GM12878 (cell line): ENCODE measurements at regions not wholly inside any gene's neighbourhood (a gene's known extent, or its start where the extent isn't known, plus 50 kb on each side); places are given as distances from the start of the nearest gene placed in this dataset.

Source experiments
- ATAC-seq: fragments of 200-7000 bp; cut with Tn5 transposase; 3 replicates; pipeline ENCODE4 v1.9.1; 2020; ENCODE audit warnings: mild to moderate bottlenecking, moderate library complexity
- BruUV-seq: library from RNA; stranded (reverse); fragments of 400-500 nt; replicated peaks from 2 replicates; lab custom pipeline; 2021; lab: Mats Ljungman, UMichigan
- CTCF ChIA-PET: fragments of 300-600 bp; sonication (Branson Sonifier 250); formaldehyde crosslinking; extraction: SDS; loops from one replicate; lab custom pipeline; 2021; ENCODE audit warnings: inconsistent platforms; lab: Yijun Ruan, JAX
- POLR2A ChIA-PET: fragments of 350-600 bp; formaldehyde crosslinking; extraction: SDS; loops from one replicate; lab custom pipeline; 2021; ENCODE audit warnings: inconsistent platforms; lab: Charles Lee
- RAD21 ChIA-PET: fragments of 300-600 bp; sonication (Branson Sonifier 250); formaldehyde crosslinking; loops from one replicate; lab custom pipeline; 2023; ENCODE audit warnings: antibody characterized with exemption; ENCODE audit not compliant: unreplicated experiment; lab: Charles Lee
- SMC1A ChIA-PET: fragments of 300-600 bp; sonication (Branson Sonifier 250); formaldehyde crosslinking; loops from one replicate; lab custom pipeline; 2023; ENCODE audit not compliant: unreplicated experiment, uncharacterized antibody; lab: Charles Lee
- DNase-seq: peaks from one replicate; pipeline ENCODE4 v3.0.0-alpha.2; 2011; ENCODE audit warnings: low read depth, low spot score
- FAIRE-seq: peaks from 3 replicates; lab custom pipeline; 2011; peaks lifted over from hg19 to GRCh38; lab: Jason Lieb, UNC
- H2AFZ ChIP-seq: 2 replicates; pipeline ENCODE4 v1.6.0; 2011; ENCODE audit warnings: low read depth, low read length, control low read depth; ENCODE audit not compliant: control insufficient read depth
- H3K27ac ChIP-seq: 2 replicates; pipeline ENCODE4 v1.5.1; 2011; ENCODE audit warnings: control low read depth; ENCODE audit not compliant: control insufficient read depth, insufficient read depth
- H3K27me3 ChIP-seq, 2 experiments: replicated peaks in 1 of 2; 2 replicates each; pipeline versions ENCODE4 v1.6.0 to v1.6.1; 2011; ENCODE audit warnings: low read length in 1 of 2; ENCODE audit not compliant: control insufficient read depth in 2 of 2, insufficient read depth in 2 of 2
- H3K36me3 ChIP-seq, 2 experiments: 2 replicates each; pipeline ENCODE4 v1.5.1; 2011; ENCODE audit warnings: low read length in 1 of 2; ENCODE audit not compliant: control insufficient read depth in 2 of 2, insufficient read depth in 2 of 2
- H3K4me1 ChIP-seq: 2 replicates; pipeline ENCODE4 v1.6.1; 2011; ENCODE audit warnings: mild to moderate bottlenecking, low read length, moderate library complexity, mixed read lengths; ENCODE audit not compliant: control insufficient read depth, insufficient read depth
- H3K4me2 ChIP-seq: 2 replicates; pipeline ENCODE4 v1.6.0; 2011; ENCODE audit warnings: control low read depth; ENCODE audit not compliant: control insufficient read depth, insufficient read depth
- H3K4me3 ChIP-seq: fragments of 200-600 bp; sonication (generic); 2 replicates; pipeline ENCODE4 v1.5.1; 2016
- H3K79me2 ChIP-seq: 2 replicates; pipeline ENCODE4 v1.6.0; 2011; ENCODE audit warnings: low read length; ENCODE audit not compliant: control insufficient read depth, insufficient read depth
- H3K9ac ChIP-seq: 2 replicates; pipeline ENCODE4 v1.8.0; 2011; ENCODE audit warnings: low read length, control low read depth, mixed read lengths; ENCODE audit not compliant: control insufficient read depth, insufficient read depth
- H3K9me3 ChIP-seq: replicated peaks from 3 replicates; pipeline ENCODE4 v1.5.1; 2011; ENCODE audit warnings: mild to moderate bottlenecking, low read length; ENCODE audit not compliant: control insufficient read depth, insufficient read depth
- H4K20me1 ChIP-seq: 2 replicates; pipeline ENCODE4 v1.6.0; 2011; ENCODE audit not compliant: control insufficient read depth, insufficient read depth
- EZH2 ChIP-seq: IDR thresholded peaks from 2 replicates; pipeline ENCODE4 v1.6.1; 2012; ENCODE audit warnings: low read depth, mild to moderate bottlenecking, control low read depth, inconsistent platforms, low read length, borderline replicate concordance; ENCODE audit not compliant: control insufficient read depth
- FOS ChIP-seq: IDR thresholded peaks from 3 replicates; pipeline ENCODE4 v1.6.1; 2011; ENCODE audit warnings: borderline replicate concordance; ENCODE audit not compliant: insufficient read length; ENCODE audit errors: extremely low read depth
- HDAC6 ChIP-seq: fragments of 200-600 bp; sonication (generic); IDR thresholded peaks from one replicate; pipeline ENCODE4 v1.8.0; 2017; ENCODE audit warnings: antibody characterized with exemption; ENCODE audit not compliant: unreplicated experiment
- IKZF1 ChIP-seq: fragments of 450-650 bp; conservative IDR thresholded peaks from 2 replicates; pipeline ENCODE4 v1.6.1; 2017; ENCODE audit warnings: antibody characterized with exemption, mild to moderate bottlenecking
- LARP7 ChIP-seq: fragments of 450-650 bp; IDR thresholded peaks from 2 replicates; pipeline ENCODE4 v1.6.1; 2017; ENCODE audit warnings: mild to moderate bottlenecking
- RELA ChIP-seq: fragments of 450-650 bp; IDR thresholded peaks from 2 replicates; pipeline ENCODE4 v1.8.0; 2014; ENCODE audit warnings: borderline replicate concordance; ENCODE audit not compliant: partially characterized antibody
- SIX5 ChIP-seq: IDR thresholded peaks from 2 replicates; pipeline ENCODE4 v1.6.1; 2011; ENCODE audit warnings: mild to moderate bottlenecking, low read depth, low read length, moderate library complexity; ENCODE audit not compliant: severe bottlenecking
- STAT3 ChIP-seq: IDR thresholded peaks from 2 replicates; pipeline ENCODE4 v1.6.1; 2011; ENCODE audit warnings: low read depth, low read length, improper control_type of control experiment
- SUPT20H ChIP-seq: IDR thresholded peaks from 2 replicates; pipeline ENCODE4 v1.6.1; 2011; ENCODE audit warnings: low read depth, mild to moderate bottlenecking, low read length, moderate library complexity, borderline replicate concordance; ENCODE audit not compliant: control insufficient read depth
- TCF7 ChIP-seq: IDR thresholded peaks from 2 replicates; pipeline ENCODE4 v1.6.1; 2014; ENCODE audit warnings: antibody characterized with exemption, borderline replicate concordance
- ZNF217 ChIP-seq: fragments of 450-650 bp; IDR thresholded peaks from 2 replicates; pipeline ENCODE4 v1.6.1; 2017; ENCODE audit warnings: antibody characterized with exemption, mild to moderate bottlenecking
- WGBS: methylation state at CpG from one replicate; pipeline ENCODE4 v1.1.6; 2016; ENCODE audit warnings: low lambda C conversion rate; ENCODE audit not compliant: insufficient replicate concordance, insufficient coverage; ENCODE audit errors: missing lambda C conversion rate; 5-methylcytosine and 5-hydroxymethylcytosine counted together
- in situ Hi-C: fragments of 300-500 bp; cut with MboI; formaldehyde crosslinking; loops from 9 replicates; pipeline ENCODE4 v1.14.3; 2018; ENCODE audit warnings: mixed read lengths
- intact Hi-C: fragments of 100-400 bp; cut with micrococcal nuclease; formaldehyde crosslinking; loops from one replicate; pipeline ENCODE4 v1.14.2; 2022; ENCODE audit not compliant: unreplicated experiment
- TF ChIP-seq, protein P1 (sequence below): fragments of 450-650 bp; formaldehyde crosslinking; IDR thresholded peaks from 2 replicates; pipeline ENCODE4 v1.4.0; 2020; ENCODE audit warnings: mild to moderate bottlenecking, moderate library complexity
- TF ChIP-seq, protein P2 (sequence below): fragments of 450-650 bp; IDR thresholded peaks from 2 replicates; pipeline ENCODE4 v1.6.1; 2018; ENCODE audit warnings: borderline replicate concordance, mild to moderate bottlenecking; ENCODE audit not compliant: partially characterized antibody

DNA sequence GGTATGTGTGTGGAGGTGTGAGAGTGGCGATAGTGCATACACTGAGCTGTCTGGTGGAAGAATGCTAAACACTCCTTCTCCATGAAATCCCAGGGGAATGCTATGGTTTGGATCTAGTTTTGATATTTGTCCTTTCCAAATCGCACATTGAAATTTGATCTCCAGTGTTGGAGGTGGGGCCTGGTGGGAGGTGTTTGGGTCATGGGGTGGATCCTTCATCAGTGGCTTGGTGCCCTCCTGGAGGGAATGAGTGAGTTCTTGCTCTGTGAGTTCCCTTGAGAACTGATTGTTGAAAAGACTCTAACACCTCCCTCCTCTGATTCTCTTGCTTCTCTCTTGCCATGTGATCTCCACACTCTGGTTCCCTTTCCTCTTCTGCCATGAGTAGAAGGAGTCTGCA, 114.1 kb upstream of the HHIP start (continued):
- TF ChIP-seq, protein P1, sequence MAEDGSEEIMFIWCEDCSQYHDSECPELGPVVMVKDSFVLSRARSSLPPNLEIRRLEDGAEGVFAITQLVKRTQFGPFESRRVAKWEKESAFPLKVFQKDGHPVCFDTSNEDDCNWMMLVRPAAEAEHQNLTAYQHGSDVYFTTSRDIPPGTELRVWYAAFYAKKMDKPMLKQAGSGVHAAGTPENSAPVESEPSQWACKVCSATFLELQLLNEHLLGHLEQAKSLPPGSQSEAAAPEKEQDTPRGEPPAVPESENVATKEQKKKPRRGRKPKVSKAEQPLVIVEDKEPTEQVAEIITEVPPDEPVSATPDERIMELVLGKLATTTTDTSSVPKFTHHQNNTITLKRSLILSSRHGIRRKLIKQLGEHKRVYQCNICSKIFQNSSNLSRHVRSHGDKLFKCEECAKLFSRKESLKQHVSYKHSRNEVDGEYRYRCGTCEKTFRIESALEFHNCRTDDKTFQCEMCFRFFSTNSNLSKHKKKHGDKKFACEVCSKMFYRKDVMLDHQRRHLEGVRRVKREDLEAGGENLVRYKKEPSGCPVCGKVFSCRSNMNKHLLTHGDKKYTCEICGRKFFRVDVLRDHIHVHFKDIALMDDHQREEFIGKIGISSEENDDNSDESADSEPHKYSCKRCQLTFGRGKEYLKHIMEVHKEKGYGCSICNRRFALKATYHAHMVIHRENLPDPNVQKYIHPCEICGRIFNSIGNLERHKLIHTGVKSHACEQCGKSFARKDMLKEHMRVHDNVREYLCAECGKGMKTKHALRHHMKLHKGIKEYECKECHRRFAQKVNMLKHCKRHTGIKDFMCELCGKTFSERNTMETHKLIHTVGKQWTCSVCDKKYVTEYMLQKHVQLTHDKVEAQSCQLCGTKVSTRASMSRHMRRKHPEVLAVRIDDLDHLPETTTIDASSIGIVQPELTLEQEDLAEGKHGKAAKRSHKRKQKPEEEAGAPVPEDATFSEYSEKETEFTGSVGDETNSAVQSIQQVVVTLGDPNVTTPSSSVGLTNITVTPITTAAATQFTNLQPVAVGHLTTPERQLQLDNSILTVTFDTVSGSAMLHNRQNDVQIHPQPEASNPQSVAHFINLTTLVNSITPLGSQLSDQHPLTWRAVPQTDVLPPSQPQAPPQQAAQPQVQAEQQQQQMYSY (CRISPR knock-in tag) = no peak
- TF ChIP-seq EZH2 (no peak), LARP7 (no peak), TCF7 (no peak), FOS (no peak), SIX5 (no peak), ZNF217 (no peak)

GRCh38 chr4:144547678-144548298, 98.2 kb upstream of the HHIP start:
- SMC1A ChIA-PET = interaction anchor here (0.9 to 1.4 kb wide), 7 partner anchors 11 to 513 kb away, joined by 3 to 5 read pairs (median 3); no protein-coding TSS in a partner anchor
- Histone ChIP-seq H3K4me1 (peaks cover 6% of the 10 kb centered on the region), H3K36me3 (no peaks in the 10 kb centered on the region), H3K27ac (peak overlapping the region; percentile 33; the same call in 1 of the 2 replicates), H3K9me3 (no peaks in the 10 kb centered on the region), H3K79me2 (no peaks in the 10 kb centered on the region), H2AFZ (peak overlapping the region; percentile 33; the same call in 1 of the 2 replicates), H3K4me3 (no peak overlapping the region), H3K4me2 (peak overlapping the region; percentile 68), H3K9ac (no peak overlapping the region), H4K20me1 (no peaks in the 10 kb centered on the region), H3K27me3 (0 out of 4 replicates have a peak, but pooled peaks cover 0 to 3% of the 10 kb centered on the region in 2 experiments)
- intact Hi-C loops = no loop called here
- ATAC-seq (peak; percentile 99), FAIRE-seq (peak; percentile 77), DNase-seq (peak; percentile 67)
- BruUV-seq = no TSS peak
- WGBS = 0% methylated on average over 2 of the region's 2 CpGs
- in situ Hi-C loops = no loop called here
- CTCF ChIA-PET = interaction anchor here (0.9 to 1.5 kb wide), 3 partner anchors 11 to 25 kb away, joined by 3 read pairs; no protein-coding TSS in a partner anchor
- RAD21 ChIA-PET = interaction anchor here (0.7 to 1.0 kb wide), 2 partner anchors 17 to 97 kb away, joined by 3 read pairs; no protein-coding TSS in a partner anchor
- POLR2A ChIA-PET = interaction anchor here (1.4 kb wide), 1 partner anchor 359 kb away, joined by 4 read pairs; no protein-coding TSS in a partner anchor
- TF ChIP-seq HDAC6 = no peak
- TF ChIP-seq, protein P2, sequence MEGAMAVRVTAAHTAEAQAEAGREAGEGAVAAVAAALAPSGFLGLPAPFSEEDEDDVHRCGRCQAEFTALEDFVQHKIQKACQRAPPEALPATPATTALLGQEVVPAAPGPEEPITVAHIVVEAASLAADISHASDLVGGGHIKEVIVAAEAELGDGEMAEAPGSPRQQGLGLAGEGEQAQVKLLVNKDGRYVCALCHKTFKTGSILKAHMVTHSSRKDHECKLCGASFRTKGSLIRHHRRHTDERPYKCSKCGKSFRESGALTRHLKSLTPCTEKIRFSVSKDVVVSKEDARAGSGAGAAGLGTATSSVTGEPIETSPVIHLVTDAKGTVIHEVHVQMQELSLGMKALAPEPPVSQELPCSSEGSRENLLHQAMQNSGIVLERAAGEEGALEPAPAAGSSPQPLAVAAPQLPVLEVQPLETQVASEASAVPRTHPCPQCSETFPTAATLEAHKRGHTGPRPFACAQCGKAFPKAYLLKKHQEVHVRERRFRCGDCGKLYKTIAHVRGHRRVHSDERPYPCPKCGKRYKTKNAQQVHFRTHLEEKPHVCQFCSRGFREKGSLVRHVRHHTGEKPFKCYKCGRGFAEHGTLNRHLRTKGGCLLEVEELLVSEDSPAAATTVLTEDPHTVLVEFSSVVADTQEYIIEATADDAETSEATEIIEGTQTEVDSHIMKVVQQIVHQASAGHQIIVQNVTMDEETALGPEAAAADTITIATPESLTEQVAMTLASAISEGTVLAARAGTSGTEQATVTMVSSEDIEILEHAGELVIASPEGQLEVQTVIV = no peak
- TF ChIP-seq IKZF1 = peak; percentile 75
- no peak for TF ChIP-seq SUPT20H
- no peak for TF ChIP-seq RELA
- no peak for TF ChIP-seq STAT3
